ENCODE measurements at regions not wholly inside any gene's neighbourhood (a gene's known extent, or its start where the extent isn't known, plus 50 kb on each side); places are given as distances from the start of the nearest gene placed in this dataset.

DNA sequence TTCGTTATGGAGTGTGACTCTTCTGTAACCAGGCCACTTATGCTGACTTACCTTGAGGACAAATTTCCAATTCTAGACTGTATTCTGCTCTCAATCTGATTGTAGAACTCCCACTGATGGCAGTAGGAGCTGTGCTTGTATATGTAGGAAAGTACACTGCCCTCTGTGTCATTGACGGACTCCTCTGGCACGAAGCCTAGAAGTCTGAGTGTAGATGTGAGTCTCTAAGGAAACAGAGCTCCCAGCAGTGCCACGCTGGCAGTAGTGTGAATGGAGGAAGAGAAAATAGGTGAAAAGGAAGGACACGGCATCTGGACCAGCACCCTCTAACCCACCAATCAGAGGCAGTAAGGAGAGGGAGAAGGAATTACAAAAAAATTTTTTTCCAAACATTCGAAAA is 130.4 kb upstream of the ADGRL2 start:
- no peaks in the 10 kb centered on the region for H3K9me3 ChIP-seq
- H3K27ac ChIP-seq: no peak overlapping the region
- H3K4me1 ChIP-seq: no peaks in the 10 kb centered on the region
- ATAC-seq: peak; percentile 76 to 92 (median 89)
- H3K4me3 ChIP-seq: no peak overlapping the region
- H3K36me3 ChIP-seq: no peaks in the 10 kb centered on the region
- peak; percentile 55 to 65 (median 62) for DNase-seq
- no peak for TF ChIP-seq POLR2A (IDR thresholded peaks at IDR 0.05)
- no peak for TF ChIP-seq CTCF (IDR thresholded peaks at IDR 0.05)
- WGBS (ENCODE audit: insufficient coverage, low coverage, low lambda C conversion rate, missing lambda C conversion rate): 25% methylated on average over 6 of the region's 6 CpGs
- intact Hi-C loops (cut with DNase I): no loop called here
- no peaks in the 10 kb centered on the region for H3K27me3 ChIP-seq

DNA sequence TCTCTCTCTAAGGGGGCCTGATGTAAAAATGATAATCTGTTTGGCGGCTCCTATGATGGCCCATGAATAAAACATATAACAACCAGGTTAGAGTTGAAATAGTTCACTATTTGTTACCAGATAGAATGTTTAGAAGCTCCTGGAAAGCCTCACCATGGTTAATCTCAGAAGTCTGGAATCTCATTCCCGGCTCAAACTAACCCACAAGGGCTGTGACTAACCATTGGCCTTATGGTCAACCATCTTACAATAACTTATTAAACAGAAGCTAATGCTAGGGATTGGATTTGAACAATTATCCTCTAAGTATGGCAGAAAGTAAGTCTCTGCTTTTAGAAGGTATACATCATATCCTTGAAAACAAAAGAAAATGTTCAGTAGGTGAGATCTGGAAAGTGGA is 134.1 kb upstream of the ADGRL2 start:
- intact Hi-C loops (cut with DNase I): no loop called here
- ATAC-seq: no peak

DNA sequence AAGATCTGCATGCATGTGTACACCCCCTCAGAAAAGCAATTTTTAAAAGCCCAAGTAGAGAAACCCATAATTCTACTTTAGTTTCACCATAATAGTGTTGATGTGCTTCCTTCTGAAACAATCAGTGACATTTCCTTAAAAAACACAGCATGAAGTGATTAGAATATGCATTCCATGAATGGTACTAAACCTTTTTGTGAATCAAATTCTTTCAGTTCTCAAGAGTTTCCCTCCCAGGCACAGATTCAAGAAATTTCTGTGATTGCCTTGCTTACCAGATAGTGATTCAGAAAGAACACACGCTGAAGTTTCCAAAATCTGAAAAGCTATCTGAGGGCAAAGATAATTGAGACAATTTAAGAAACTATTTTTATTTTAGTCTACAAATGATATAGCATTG is 136.4 kb upstream of the ADGRL2 start:
- 38% methylated on average over 1 of the region's 1 CpG for WGBS (ENCODE audit: insufficient coverage, low coverage, low lambda C conversion rate, missing lambda C conversion rate)
- H3K4me3 ChIP-seq: no peak overlapping the region
- no peak overlapping the region for H3K27ac ChIP-seq
- H3K4me1 ChIP-seq: no peaks in the 10 kb centered on the region
- no peaks in the 10 kb centered on the region for H3K36me3 ChIP-seq
- ATAC-seq (no peak), DNase-seq (no peak)
- no peak for TF ChIP-seq POLR2A (IDR thresholded peaks at IDR 0.05)
- TF ChIP-seq CTCF (IDR thresholded peaks at IDR 0.05): no peak
- H3K9me3 ChIP-seq: no peaks in the 10 kb centered on the region
- no peaks in the 10 kb centered on the region for H3K27me3 ChIP-seq
- intact Hi-C loops (cut with DNase I): no loop called here

More for the DNA sequence above, 134.1 kb upstream of the ADGRL2 start:
- Histone ChIP-seq H3K4me3 (no peak overlapping the region), H3K9me3 (no peaks in the 10 kb centered on the region), H3K27me3 (no peaks in the 10 kb centered on the region), H3K36me3 (no peaks in the 10 kb centered on the region), H3K4me1 (no peaks in the 10 kb centered on the region), H3K27ac (no peak overlapping the region)
- DNase-seq: no peak
- WGBS (ENCODE audit: insufficient coverage, low coverage, low lambda C conversion rate, missing lambda C conversion rate): 80% methylated on average over 2 of the region's 2 CpGs
- TF ChIP-seq POLR2A (IDR thresholded peaks at IDR 0.05) (no peak), CTCF (IDR thresholded peaks at IDR 0.05) (no peak)

DNA sequence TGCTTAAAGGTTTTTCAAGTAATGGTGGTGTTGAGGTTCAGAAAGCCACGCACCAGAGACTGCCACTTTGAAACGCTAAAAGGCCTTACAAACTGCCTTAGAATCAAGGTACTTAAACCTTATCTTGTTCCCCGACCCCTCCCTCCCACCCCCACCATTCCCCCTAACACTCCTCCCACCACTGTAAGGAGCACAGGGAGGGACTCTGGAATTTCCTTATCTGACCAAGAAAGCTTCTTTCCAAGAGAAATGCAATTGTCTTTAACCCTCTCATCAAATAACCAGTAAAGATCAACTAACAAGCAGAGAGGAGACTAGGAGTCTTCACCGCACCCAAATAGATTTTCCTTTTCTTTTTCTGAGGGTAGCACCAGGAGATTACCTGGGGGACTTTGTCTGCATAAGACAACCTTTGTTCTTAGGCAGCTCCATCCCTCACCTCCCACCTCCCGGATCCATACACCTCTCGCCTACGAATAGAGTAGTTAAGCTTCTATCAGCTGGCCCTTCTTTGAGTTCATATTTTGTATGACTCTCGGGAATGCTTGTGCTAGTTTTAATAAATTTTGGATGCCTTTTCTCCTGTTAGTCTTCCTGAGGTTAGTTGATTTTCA is 137.7 kb upstream of the ADGRL2 start:
- DNase-seq: no peak
- ATAC-seq: no peak

More for the DNA sequence above, 137.7 kb upstream of the ADGRL2 start:
- Histone ChIP-seq H3K36me3 (no peaks in the 10 kb centered on the region), H3K4me3 (no peak overlapping the region), H3K9me3 (no peaks in the 10 kb centered on the region), H3K27ac (no peak overlapping the region), H3K4me1 (no peaks in the 10 kb centered on the region), H3K27me3 (no peaks in the 10 kb centered on the region)
- intact Hi-C loops (cut with DNase I): no loop called here
- WGBS (ENCODE audit: insufficient coverage, low coverage, low lambda C conversion rate, missing lambda C conversion rate): 72% methylated on average over 8 of the region's 8 CpGs
- no peak for TF ChIP-seq POLR2A (IDR thresholded peaks at IDR 0.05)
- TF ChIP-seq CTCF (IDR thresholded peaks at IDR 0.05): no peak

Data from right lobe of liver (tissue), 6 donors.